ENCODE measurements at regions not wholly inside any gene's neighbourhood (a gene's known extent, or its start where the extent isn't known, plus 50 kb on each side); places are given as distances from the start of the nearest gene placed in this dataset.

GRCh38 chr2:234426616-234427015 lies 70.3 kb downstream of the ARL4C start:
- DNase-seq (no peak), FAIRE-seq (no peak)
- H3K27me3 ChIP-seq (ENCODE audit: control insufficient read depth in 3 of 3, insufficient read depth in 3 of 3, low read length in 3 of 3), result no peaks in the 10 kb centered on the region

GRCh38 chr2:234425639-234426603 lies 71.0 kb downstream of the ARL4C start:
- 51 to 54% (median 54%) methylated on average over 8 of the region's 8 CpGs for WGBS, 3 donors

More at GRCh38 chr2:234426616-234427015, 70.3 kb downstream of the ARL4C start:
- Histone ChIP-seq H3K4me1 (ENCODE audit: control insufficient read depth in 3 of 3, insufficient read depth in 2 of 3, low read depth in 1 of 3, low read length in 2 of 3) (peaks cover 0 to 10% (median 0%) of the 10 kb centered on the region in 3 donors), H3K9me3 (ENCODE audit: control insufficient read depth in 2 of 2, insufficient read depth in 1 of 2, low read depth in 1 of 2, low read length in 1 of 2) (no peaks in the 10 kb centered on the region), H3K4me3 (ENCODE audit: low read depth in 1 of 3, low read length in 3 of 3) (no peak overlapping the region), H3K27ac (ENCODE audit: low read depth in 1 of 3, low read length in 2 of 3) (peak overlapping the region in 1 of 3 donors; percentile 71), H3K36me3 (ENCODE audit: control insufficient read depth in 3 of 3, insufficient read depth in 2 of 3, low read depth in 1 of 3, low read length in 3 of 3) (no peaks in the 10 kb centered on the region)
- WGBS, 3 donors, result 71 to 78% (median 77%) methylated on average over 4 of the region's 4 CpGs

GRCh38 chr2:234423884-234424283 lies 73.0 kb downstream of the ARL4C start:
- Histone ChIP-seq H3K27me3 (ENCODE audit: control insufficient read depth in 3 of 3, insufficient read depth in 3 of 3, low read length in 3 of 3) (no peaks in the 10 kb centered on the region), H3K4me1 (ENCODE audit: control insufficient read depth in 3 of 3, insufficient read depth in 2 of 3, low read depth in 1 of 3, low read length in 2 of 3) (peaks cover 0 to 10% (median 0%) of the 10 kb centered on the region in 3 donors), H3K27ac (ENCODE audit: low read depth in 1 of 3, low read length in 2 of 3) (no peak overlapping the region), H3K9me3 (ENCODE audit: control insufficient read depth in 2 of 2, insufficient read depth in 1 of 2, low read depth in 1 of 2, low read length in 1 of 2) (no peaks in the 10 kb centered on the region), H3K36me3 (ENCODE audit: control insufficient read depth in 3 of 3, insufficient read depth in 2 of 3, low read depth in 1 of 3, low read length in 3 of 3) (no peaks in the 10 kb centered on the region), H3K4me3 (ENCODE audit: low read depth in 1 of 3, low read length in 3 of 3) (no peak overlapping the region)
- no peak for DNase-seq
- no peak for FAIRE-seq
- WGBS, 3 donors, result 52 to 58% (median 55%) methylated on average over 4 of the region's 4 CpGs

More at GRCh38 chr2:234425639-234426603, 71.0 kb downstream of the ARL4C start:
- peak in 1 of 2 donors; percentile 55 for DNase-seq
- Histone ChIP-seq H3K9me3 (ENCODE audit: control insufficient read depth in 2 of 2, insufficient read depth in 1 of 2, low read depth in 1 of 2, low read length in 1 of 2) (no peaks in the 10 kb centered on the region), H3K4me3 (ENCODE audit: low read depth in 1 of 3, low read length in 3 of 3) (no peak overlapping the region), H3K27ac (ENCODE audit: low read depth in 1 of 3, low read length in 2 of 3) (peak overlapping the region in 1 of 3 donors; percentile 71), H3K36me3 (ENCODE audit: control insufficient read depth in 3 of 3, insufficient read depth in 2 of 3, low read depth in 1 of 3, low read length in 3 of 3) (no peaks in the 10 kb centered on the region), H3K4me1 (ENCODE audit: control insufficient read depth in 3 of 3, insufficient read depth in 2 of 3, low read depth in 1 of 3, low read length in 2 of 3) (peaks cover 0 to 10% (median 0%) of the 10 kb centered on the region in 3 donors), H3K27me3 (ENCODE audit: control insufficient read depth in 3 of 3, insufficient read depth in 3 of 3, low read length in 3 of 3) (no peaks in the 10 kb centered on the region)
- no peak for FAIRE-seq

GRCh38 chr2:234422981-234423431 lies 73.9 kb downstream of the ARL4C start:
- no peak for FAIRE-seq
- peak overlapping the region in 1 of 3 donors; percentile 66 for H3K27ac ChIP-seq (ENCODE audit: low read depth in 1 of 3, low read length in 2 of 3)
- H3K4me3 ChIP-seq (ENCODE audit: low read depth in 1 of 3, low read length in 3 of 3), result no peak overlapping the region
- H3K9me3 ChIP-seq (ENCODE audit: control insufficient read depth in 2 of 2, insufficient read depth in 1 of 2, low read depth in 1 of 2, low read length in 1 of 2), result no peaks in the 10 kb centered on the region
- H3K27me3 ChIP-seq (ENCODE audit: control insufficient read depth in 3 of 3, insufficient read depth in 3 of 3, low read length in 3 of 3), result no peaks in the 10 kb centered on the region
- no peaks in the 10 kb centered on the region for H3K36me3 ChIP-seq (ENCODE audit: control insufficient read depth in 3 of 3, insufficient read depth in 2 of 3, low read depth in 1 of 3, low read length in 3 of 3)
- peak in 1 of 2 donors; percentile 36 for DNase-seq
- peaks cover 0 to 10% (median 0%) of the 10 kb centered on the region in 3 donors for H3K4me1 ChIP-seq (ENCODE audit: control insufficient read depth in 3 of 3, insufficient read depth in 2 of 3, low read depth in 1 of 3, low read length in 2 of 3)
- 82 to 89% (median 84%) methylated on average over 8 of the region's 8 CpGs for WGBS, 3 donors

- Histone ChIP-seq H3K4me1 (ENCODE audit: control insufficient read depth in 3 of 3, insufficient read depth in 2 of 3, low read depth in 1 of 3, low read length in 2 of 3) (peaks cover 0 to 9% (median 0%) of the 10 kb centered on the region in 3 donors), H3K4me3 (ENCODE audit: low read depth in 1 of 3, low read length in 3 of 3) (no peak overlapping the region), H3K27ac (ENCODE audit: low read depth in 1 of 3, low read length in 2 of 3) (peak overlapping the region in 1 of 3 donors; percentile 10), H3K36me3 (ENCODE audit: control insufficient read depth in 3 of 3, insufficient read depth in 2 of 3, low read depth in 1 of 3, low read length in 3 of 3) (no peaks in the 10 kb centered on the region), H3K9me3 (ENCODE audit: control insufficient read depth in 2 of 2, insufficient read depth in 1 of 2, low read depth in 1 of 2, low read length in 1 of 2) (no peaks in the 10 kb centered on the region), H3K27me3 (ENCODE audit: control insufficient read depth in 3 of 3, insufficient read depth in 3 of 3, low read length in 3 of 3) (no peaks in the 10 kb centered on the region)
- WGBS, 3 donors, result 11 to 38% (median 27%) methylated on average over 4 of the region's 4 CpGs
- peak; percentile 78 to 89 for DNase-seq
- peak; percentile 26 for FAIRE-seq
Observed at GRCh38 chr2:234422273-234422732, 74.6 kb downstream of the ARL4C start.

- Histone ChIP-seq H3K27me3 (ENCODE audit: control insufficient read depth in 3 of 3, insufficient read depth in 3 of 3, low read length in 3 of 3) (peaks cover 0 to 3% (median 0%) of the 10 kb centered on the region in 3 donors), H3K4me1 (ENCODE audit: control insufficient read depth in 3 of 3, insufficient read depth in 2 of 3, low read depth in 1 of 3, low read length in 2 of 3) (peaks cover 0 to 5% (median 0%) of the 10 kb centered on the region in 3 donors), H3K27ac (ENCODE audit: low read depth in 1 of 3, low read length in 2 of 3) (no peak overlapping the region), H3K4me3 (ENCODE audit: low read depth in 1 of 3, low read length in 3 of 3) (no peak overlapping the region), H3K36me3 (ENCODE audit: control insufficient read depth in 3 of 3, insufficient read depth in 2 of 3, low read depth in 1 of 3, low read length in 3 of 3) (no peaks in the 10 kb centered on the region), H3K9me3 (ENCODE audit: control insufficient read depth in 2 of 2, insufficient read depth in 1 of 2, low read depth in 1 of 2, low read length in 1 of 2) (no peaks in the 10 kb centered on the region)
- WGBS, 3 donors, result 53 to 63% (median 55%) methylated on average over 2 of the region's 2 CpGs
- FAIRE-seq (no peak), DNase-seq (peak in 1 of 2 donors; percentile 14)
Observed at GRCh38 chr2:234420408-234420807, 76.5 kb downstream of the ARL4C start.

- H3K36me3 ChIP-seq (ENCODE audit: control insufficient read depth in 3 of 3, insufficient read depth in 2 of 3, low read depth in 1 of 3, low read length in 3 of 3), result no peaks in the 10 kb centered on the region
- FAIRE-seq, result no peak
- H3K4me1 ChIP-seq (ENCODE audit: control insufficient read depth in 3 of 3, insufficient read depth in 2 of 3, low read depth in 1 of 3, low read length in 2 of 3), result peaks cover 0 to 5% (median 0%) of the 10 kb centered on the region in 3 donors
- H3K4me3 ChIP-seq (ENCODE audit: low read depth in 1 of 3, low read length in 3 of 3), result no peak overlapping the region
- no peaks in the 10 kb centered on the region for H3K9me3 ChIP-seq (ENCODE audit: control insufficient read depth in 2 of 2, insufficient read depth in 1 of 2, low read depth in 1 of 2, low read length in 1 of 2)
- peaks cover 0 to 7% (median 0%) of the 10 kb centered on the region in 3 donors for H3K27me3 ChIP-seq (ENCODE audit: control insufficient read depth in 3 of 3, insufficient read depth in 3 of 3, low read length in 3 of 3)
- no peak overlapping the region for H3K27ac ChIP-seq (ENCODE audit: low read depth in 1 of 3, low read length in 2 of 3)
- 79 to 90% (median 88%) methylated on average over 5 of the region's 5 CpGs for WGBS, 3 donors
- DNase-seq, result no peak
Observed at GRCh38 chr2:234419726-234420125, 77.2 kb downstream of the ARL4C start.

GRCh38 chr2:234415706-234416105 lies 81.2 kb downstream of the ARL4C start:
- FAIRE-seq, result no peak
- H3K4me1 ChIP-seq (ENCODE audit: control insufficient read depth in 3 of 3, insufficient read depth in 2 of 3, low read depth in 1 of 3, low read length in 2 of 3), result no peaks in the 10 kb centered on the region

More at GRCh38 chr2:234415706-234416105, 81.2 kb downstream of the ARL4C start:
- no peak for DNase-seq
- no peaks in the 10 kb centered on the region for H3K36me3 ChIP-seq (ENCODE audit: control insufficient read depth in 3 of 3, insufficient read depth in 2 of 3, low read depth in 1 of 3, low read length in 3 of 3)
- no peaks in the 10 kb centered on the region for H3K9me3 ChIP-seq (ENCODE audit: control insufficient read depth in 2 of 2, insufficient read depth in 1 of 2, low read depth in 1 of 2, low read length in 1 of 2)
- no peak overlapping the region for H3K27ac ChIP-seq (ENCODE audit: low read depth in 1 of 3, low read length in 2 of 3)
- no peak overlapping the region for H3K4me3 ChIP-seq (ENCODE audit: low read depth in 1 of 3, low read length in 3 of 3)
- 71 to 87% (median 79%) methylated on average over 4 of the region's 4 CpGs for WGBS, 3 donors
- H3K27me3 ChIP-seq (ENCODE audit: control insufficient read depth in 3 of 3, insufficient read depth in 3 of 3, low read length in 3 of 3), result peaks cover 0 to 7% (median 0%) of the 10 kb centered on the region in 3 donors
